ENCODE measurements at regions not wholly inside any gene's neighbourhood (a gene's known extent, or its start where the extent isn't known, plus 50 kb on each side); places are given as distances from the start of the nearest gene placed in this dataset.
"Not testable (repeated sequence)": the region's sequence is repeated elsewhere in the genome, so short reads cannot be mapped to it uniquely, and the experiment has no call there.

DNA sequence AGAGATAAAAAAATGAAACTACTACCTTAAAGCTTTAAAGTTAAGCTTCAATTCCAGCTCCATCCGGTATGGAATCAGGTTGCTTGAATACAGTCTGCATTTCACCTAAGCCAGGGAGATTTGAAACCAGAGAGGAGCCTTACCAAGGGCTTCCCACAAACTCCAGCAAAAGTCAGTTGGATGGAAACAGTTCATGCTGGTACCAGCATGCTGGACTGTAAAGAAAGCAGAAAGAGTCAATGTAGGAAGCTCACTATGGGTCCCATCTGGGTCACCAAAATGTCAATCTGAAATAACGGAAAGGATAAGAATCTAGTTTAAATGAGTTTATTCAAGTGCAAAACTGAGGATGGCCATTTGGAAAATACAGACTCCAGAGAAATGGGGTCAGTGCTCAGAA lies 65.3 kb downstream of the CDO1 start:
- DNase-seq (ENCODE audit: low read depth, low spot score): no peak
- in situ Hi-C loops (cut with HindIII; ENCODE audit: low pct_unique_long_range_greater_than_20kb, low sequenced_read_pairs): no loop called here

DNA sequence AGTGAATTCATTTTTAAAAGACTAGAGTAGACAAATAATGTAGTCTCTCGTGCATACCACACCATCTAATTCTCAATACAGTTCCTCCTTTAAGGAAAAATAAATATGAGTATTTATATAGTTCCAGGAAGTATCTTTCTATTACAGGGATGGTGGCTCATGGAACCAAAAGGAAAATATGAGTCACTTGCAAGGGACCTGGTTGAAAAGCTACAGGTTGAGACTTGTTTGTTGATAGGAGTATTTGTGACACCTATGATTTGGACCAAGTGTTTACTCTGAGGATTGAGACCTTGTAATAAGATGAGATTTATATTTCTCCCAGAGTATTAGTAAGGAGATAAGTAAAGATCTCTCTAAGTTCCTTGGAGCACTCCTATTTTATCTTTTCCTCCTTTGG lies 67.4 kb downstream of the CDO1 start:
- no peak for DNase-seq (ENCODE audit: low read depth, low spot score)
- in situ Hi-C loops (cut with HindIII; ENCODE audit: low pct_unique_long_range_greater_than_20kb, low sequenced_read_pairs): no loop called here

DNA sequence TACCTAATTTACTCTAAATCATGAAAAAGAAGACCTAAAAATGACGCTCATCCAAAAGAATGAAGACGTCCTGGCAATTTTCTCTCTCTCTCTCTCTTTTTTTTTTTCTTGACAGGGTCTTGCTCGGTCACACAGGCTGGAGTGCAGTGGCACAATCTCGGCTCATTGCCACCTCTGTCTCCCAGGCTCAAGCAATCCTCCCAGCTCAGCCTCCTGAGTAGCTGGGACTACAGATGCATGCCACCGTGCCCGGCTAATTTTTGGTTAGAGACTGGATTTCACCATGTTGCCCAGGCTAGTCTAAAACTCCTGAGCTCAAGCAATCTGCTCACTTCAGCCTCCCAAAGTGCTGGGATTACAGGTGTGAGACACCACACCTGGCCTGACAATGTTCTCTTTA lies 77.2 kb downstream of the CDO1 start:
- DNase-seq (ENCODE audit: low read depth, low spot score); in situ Hi-C loops (cut with HindIII; ENCODE audit: low pct_unique_long_range_greater_than_20kb, low sequenced_read_pairs): not testable (repeated sequence)

DNA sequence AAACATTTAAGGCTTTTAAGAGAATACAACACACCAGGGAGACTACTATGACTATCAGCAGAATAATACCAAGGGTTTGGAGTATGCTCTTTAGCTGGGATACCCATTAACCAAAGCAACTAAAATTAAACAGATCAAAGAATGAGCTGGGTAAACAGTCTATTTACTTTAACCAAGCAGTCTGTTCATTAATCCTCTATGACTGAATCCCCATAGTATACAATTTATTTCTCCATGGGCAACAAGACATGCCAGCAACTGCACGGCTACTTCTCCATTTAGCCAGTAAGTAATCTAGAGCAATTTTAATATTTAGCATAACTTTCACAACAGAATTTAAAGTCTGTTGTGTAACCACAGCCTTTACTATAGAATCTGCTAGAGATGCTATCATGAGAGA lies 77.6 kb downstream of the CDO1 start:
- in situ Hi-C loops (cut with HindIII; ENCODE audit: low pct_unique_long_range_greater_than_20kb, low sequenced_read_pairs): no loop called here
- DNase-seq (ENCODE audit: low read depth, low spot score): no peak

DNA sequence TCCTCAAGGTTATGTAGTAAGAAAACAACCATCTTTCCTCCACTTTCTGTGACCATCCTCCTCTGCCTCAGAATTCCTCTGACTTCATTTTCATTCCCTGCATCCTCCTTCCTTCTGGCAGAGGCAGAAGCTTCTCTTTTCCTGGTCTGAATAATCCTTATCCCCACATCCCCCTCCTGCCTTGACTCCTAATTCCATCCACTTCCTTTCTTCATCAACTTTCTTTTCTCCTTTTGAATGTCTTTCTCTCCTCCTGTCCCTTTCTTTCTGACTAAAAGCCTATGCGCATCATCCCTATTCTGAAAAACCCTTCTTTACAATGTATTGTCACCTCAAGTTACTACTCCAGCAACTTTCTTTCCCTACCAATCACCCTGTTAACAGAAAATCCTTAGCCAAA lies 79.0 kb downstream of the CDO1 start:
- no peak for DNase-seq (ENCODE audit: low read depth, low spot score)
- in situ Hi-C loops (cut with HindIII; ENCODE audit: low pct_unique_long_range_greater_than_20kb, low sequenced_read_pairs): no loop called here

DNA sequence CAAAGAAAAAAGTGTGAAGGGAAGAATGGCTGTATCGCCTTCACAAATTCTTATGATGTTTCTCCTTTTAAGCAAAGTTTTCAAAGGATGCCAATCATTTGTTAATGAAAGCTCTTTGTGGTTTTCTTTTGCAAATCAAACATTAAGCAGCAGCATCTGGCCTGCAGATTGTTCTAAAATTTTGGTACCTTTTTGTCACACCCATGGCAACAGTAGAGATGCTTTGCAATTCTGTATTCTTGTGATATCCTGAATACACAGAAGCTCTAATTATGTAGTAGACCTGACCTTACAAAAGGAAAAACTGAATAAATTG lies 79.8 kb downstream of the CDO1 start:
- DNase-seq (ENCODE audit: low read depth, low spot score): no peak
- in situ Hi-C loops (cut with HindIII; ENCODE audit: low pct_unique_long_range_greater_than_20kb, low sequenced_read_pairs): no loop called here

DNA sequence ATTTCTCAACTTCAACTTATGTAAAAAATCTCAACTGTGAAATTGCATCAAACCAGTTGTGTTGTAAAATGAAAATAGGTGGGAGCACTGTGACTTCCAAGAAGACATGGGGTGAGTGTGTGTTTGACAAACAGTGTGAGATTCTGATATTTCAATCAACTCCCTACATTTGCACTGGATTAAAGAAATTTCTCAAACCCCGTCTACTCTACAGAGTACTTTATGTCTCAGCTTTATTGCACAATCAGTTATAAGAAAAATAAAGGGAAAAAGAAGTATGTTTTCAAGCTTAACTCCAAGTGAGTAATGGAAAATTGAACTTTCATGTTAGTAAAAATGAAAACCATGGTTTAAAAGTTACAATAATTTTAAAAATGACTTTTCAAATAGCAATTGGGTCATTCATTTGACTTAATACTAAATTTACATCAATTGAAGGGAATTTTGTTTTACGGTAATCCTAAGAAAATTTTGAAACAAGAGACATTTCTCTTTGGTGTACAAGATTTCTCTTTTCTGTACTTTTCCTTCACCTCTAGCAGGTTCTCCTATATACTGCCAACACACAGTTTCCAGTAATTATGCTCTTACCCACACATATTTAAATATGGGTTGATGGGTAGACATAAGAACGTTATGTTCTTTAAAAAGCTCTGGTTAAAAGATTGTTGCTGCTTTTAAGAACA lies 80.3 kb downstream of the CDO1 start:
- no peak for DNase-seq (ENCODE audit: low read depth, low spot score)
- in situ Hi-C loops (cut with HindIII; ENCODE audit: low pct_unique_long_range_greater_than_20kb, low sequenced_read_pairs): no loop called here

DNA sequence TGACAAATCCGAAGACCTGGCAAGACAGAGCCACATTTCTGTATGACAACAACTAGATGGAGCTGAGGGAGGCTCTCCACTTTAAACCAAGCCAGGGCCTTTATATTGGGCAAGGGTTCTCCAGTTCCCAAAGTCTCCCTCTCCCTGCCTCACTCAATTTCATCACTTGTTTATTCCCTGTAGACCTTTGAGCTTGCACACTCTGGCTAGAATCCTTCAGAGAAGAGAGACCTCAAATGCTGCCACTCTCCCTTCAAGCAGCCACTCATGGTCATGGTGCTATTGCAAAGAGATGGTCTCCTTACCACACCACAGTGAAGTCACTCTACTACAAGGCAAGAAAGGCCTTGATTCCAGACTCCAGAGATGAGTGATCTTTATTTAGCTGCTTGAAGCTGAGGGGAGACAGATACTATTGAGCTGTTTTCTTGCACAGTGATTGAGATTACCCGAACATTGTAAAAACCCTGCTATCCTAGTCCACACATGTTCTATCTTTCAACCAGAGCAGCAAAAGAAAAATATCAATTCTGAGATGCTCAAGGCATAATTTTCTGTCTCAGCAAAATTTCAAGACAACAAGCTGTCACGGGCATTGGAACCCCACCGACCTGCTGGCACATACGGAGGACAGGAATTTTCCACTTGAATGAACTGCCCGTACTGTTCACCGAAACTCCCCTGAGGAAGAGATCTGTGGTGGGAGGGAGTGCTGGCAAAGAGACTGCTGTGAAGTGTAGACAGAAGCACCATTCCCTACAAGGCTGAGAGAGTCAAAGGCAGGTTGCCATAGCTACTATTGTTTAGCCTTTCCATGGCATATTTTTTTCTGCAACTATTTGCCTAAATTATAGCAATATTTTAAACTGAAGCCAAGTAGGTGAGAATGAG lies 81.1 kb downstream of the CDO1 start:
- no peak for DNase-seq (ENCODE audit: low read depth, low spot score)
- in situ Hi-C loops (cut with HindIII; ENCODE audit: low pct_unique_long_range_greater_than_20kb, low sequenced_read_pairs): no loop called here

DNA sequence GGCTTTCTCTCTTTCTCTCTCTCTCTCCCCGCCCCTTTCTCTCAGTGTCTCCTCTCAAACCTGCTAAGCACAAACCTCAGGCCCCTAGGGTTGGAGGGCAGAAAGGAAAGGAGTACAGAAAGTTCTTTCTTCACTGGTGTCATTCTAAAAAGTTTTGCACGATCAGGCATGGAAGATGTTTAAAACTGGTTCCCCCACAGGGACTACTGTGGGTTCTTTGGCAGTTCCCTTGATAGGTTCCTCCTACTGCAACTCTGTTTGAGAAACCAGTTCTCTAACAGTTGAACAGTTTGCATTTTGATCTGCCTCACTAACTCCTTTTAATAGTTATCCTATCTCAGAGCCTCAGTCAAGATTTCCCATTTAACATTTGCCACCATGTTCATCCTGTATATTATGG lies 82.9 kb downstream of the CDO1 start:
- in situ Hi-C loops (cut with HindIII; ENCODE audit: low pct_unique_long_range_greater_than_20kb, low sequenced_read_pairs): no loop called here
- DNase-seq (ENCODE audit: low read depth, low spot score): no peak

DNA sequence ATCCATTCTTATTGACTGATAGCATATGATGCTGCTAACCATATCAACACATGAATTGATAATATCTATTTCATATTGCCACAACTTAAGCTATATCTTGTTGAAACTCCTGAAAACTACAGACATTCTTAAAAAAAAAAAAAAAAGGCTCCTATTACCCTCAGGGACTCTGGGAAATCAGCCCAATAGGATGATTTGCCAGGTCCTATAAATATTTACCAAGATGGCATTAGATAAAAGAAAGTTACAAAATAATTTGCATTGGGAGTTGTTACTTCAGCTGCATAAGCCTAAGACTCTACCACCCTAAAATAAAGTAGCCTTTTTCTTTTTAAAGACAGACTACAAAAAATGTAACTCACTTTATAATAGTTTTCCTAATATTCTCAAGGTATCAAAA lies 84.4 kb downstream of the CDO1 start:
- in situ Hi-C loops (cut with HindIII; ENCODE audit: low pct_unique_long_range_greater_than_20kb, low sequenced_read_pairs): no loop called here
- no peak for DNase-seq (ENCODE audit: low read depth, low spot score)

DNA sequence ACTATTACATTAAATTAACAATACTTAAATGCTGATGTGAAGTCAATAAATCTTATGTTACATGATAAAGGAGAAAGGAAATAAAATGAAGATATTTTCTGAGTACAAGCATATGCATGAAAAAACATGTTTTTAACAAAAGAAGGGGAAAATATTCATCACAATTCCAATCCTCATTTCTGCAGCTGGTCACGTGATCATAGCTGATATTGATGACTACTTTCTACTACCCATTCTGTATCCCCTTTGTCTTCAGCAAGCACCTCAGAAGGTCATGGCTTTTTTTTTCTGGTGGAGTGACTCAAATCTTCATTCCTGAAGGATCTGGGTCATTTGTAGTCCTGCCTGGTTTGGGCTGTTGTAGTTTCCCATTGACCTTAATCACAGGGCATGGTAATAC lies 90.9 kb downstream of the CDO1 start:
- DNase-seq (ENCODE audit: low read depth, low spot score): no peak
- in situ Hi-C loops (cut with HindIII; ENCODE audit: low pct_unique_long_range_greater_than_20kb, low sequenced_read_pairs): no loop called here

DNA sequence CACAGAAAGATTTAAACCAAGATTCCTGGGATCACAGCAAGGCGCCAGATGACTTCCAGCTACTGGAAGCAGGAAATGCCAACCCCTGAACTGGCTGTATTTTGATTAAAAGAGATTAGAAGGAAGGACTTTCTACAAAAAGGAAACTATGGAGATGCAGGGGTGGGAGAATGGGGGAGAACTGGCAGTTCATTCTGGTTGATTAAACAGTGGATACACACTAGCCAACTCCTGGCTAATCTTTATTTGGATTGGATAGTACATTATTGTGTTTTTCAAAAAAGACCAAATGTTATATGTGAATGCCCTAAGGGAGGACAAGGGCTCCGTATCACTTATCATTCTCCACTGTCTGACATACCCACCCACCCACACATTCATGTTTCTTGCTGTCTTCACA lies 93.2 kb downstream of the CDO1 start:
- no peak for DNase-seq (ENCODE audit: low read depth, low spot score)
- in situ Hi-C loops (cut with HindIII; ENCODE audit: low pct_unique_long_range_greater_than_20kb, low sequenced_read_pairs): no loop called here

DNA sequence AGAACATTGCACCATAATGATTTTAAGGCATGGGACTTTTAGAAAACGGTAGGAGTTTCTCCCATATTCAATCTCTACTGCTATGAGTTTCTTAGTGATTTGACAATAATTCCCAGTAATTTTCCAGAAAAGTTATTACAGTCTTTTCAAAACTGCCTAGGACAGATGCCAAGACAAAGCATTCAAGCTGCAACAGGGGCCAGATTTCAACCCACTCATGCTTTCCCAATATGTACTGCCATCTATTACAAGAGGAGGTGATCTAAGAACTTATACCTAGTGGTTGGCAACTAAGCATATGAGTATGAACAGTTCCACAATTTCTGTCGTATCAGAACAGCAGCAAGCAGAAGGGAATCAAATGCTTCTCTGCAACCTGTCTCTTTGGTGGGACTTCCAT lies 95.1 kb upstream of the TMED7 start:
- in situ Hi-C loops (cut with HindIII; ENCODE audit: low pct_unique_long_range_greater_than_20kb, low sequenced_read_pairs): no loop called here
- DNase-seq (ENCODE audit: low read depth, low spot score): no peak

DNA sequence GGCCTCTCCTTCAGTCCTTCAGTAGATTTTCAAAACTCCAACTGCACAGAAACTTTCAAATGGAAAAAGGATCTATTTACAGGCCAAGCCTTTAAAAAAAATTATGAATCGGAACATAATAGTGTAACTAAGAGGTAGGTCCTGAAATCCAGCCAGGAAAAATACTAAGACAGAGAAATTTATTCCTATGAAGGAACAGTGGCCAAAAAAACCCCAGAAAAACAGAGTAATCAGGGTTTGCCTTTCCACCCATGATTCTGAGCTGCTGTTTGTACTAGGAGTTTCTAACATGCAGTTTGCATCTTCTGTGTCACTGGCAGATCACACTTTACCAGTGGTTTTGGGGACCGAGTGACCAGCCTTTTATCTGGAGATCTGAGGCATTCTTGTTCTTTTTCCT lies 93.1 kb upstream of the TMED7 start:
- DNase-seq (ENCODE audit: low read depth, low spot score): no peak
- in situ Hi-C loops (cut with HindIII; ENCODE audit: low pct_unique_long_range_greater_than_20kb, low sequenced_read_pairs): no loop called here

DNA sequence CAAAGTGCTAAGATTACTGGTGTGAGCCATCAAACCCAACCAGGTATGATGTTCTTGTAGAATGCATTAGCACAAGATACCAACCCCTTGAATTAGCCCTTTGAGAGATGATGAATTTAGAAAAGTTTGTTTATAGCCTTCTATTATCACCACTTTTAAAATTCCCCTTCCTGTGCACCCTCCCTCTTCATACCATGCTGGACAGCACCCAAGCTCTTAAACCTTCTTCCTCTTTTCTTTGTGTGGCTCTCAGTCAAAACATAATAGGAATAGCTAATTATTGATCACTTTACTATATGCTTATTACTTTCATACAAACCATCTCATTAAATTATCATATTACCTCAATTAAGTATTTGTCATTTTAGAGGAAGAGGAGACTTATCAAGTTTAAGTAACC lies 87.6 kb upstream of the TMED7 start:
- in situ Hi-C loops (cut with HindIII; ENCODE audit: low pct_unique_long_range_greater_than_20kb, low sequenced_read_pairs): no loop called here

DNA sequence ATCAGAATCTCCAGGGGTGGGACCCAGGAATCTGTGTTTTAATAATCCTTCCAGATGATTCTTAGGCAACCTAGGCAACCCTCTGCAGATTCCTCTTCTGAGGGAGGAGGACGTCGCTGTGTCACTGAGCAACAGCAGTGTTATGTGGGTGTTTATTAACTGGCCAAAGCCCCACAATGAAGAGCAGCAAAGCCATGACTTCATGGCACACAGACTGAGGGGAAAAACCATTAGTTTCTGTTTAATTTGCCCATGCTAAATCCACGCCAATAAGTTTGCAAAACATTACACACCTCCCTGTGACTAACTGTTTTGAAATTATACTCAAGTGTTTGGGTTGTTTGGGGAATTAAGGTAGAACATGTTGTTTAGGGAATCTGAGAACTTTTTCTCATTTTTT lies 83.7 kb upstream of the TMED7 start:
- in situ Hi-C loops (cut with HindIII; ENCODE audit: low pct_unique_long_range_greater_than_20kb, low sequenced_read_pairs): no loop called here
- no peak for DNase-seq (ENCODE audit: low read depth, low spot score)

More for the DNA sequence above, 87.6 kb upstream of the TMED7 start:
- no peak for DNase-seq (ENCODE audit: low read depth, low spot score)

DNA sequence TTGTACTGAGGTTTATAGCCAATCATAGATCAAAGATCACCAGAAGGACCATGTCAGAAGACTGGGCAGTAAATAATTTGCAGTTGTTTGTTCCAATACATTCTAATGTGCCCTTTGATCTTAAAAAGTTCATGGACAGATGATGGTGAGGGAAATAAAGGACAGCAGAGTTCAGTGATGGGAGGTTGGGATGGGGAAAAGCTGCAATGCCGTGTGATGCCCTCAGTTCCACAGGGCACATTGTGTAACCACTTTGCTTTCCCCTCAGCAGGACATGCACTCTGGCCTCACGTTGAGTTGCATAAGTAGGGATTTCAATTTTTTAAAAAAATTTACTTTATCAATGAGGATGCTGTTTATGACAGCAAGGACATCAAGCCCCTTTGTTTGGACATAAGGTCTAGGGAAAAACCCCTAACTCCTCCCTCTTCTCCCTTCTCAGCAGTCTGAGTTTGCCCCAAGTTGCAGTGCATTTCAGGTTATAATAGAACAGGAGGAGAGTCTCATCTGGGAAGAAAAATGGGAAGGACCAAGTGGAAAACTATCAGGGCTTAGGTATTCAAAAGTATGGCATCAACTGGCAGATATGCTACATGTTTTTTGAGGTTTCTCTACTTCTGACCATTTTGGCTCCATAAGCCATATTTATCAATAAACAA lies 83.1 kb upstream of the TMED7 start:
- no peak for DNase-seq (ENCODE audit: low read depth, low spot score)
- in situ Hi-C loops (cut with HindIII; ENCODE audit: low pct_unique_long_range_greater_than_20kb, low sequenced_read_pairs): no loop called here

DNA sequence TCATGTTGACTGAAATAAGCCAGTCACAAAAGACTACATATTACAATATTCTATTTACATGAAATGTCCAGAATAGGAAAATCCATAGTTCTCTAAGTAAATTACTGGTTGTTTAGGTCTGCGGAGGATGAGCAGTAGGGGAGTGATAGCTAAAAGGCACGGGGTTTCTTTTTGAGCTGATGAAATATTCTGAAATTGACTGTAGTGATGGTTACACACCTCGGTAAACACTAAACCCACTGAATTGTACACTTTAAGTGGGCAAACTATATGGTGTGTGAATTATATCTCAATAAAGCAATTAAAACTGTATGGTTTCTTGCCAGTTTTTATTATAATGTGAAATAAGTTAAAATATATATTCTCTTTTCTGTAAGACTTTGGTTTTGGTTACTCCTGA lies 77.7 kb upstream of the TMED7 start:
- DNase-seq (ENCODE audit: low read depth, low spot score): no peak
- in situ Hi-C loops (cut with HindIII; ENCODE audit: low pct_unique_long_range_greater_than_20kb, low sequenced_read_pairs): no loop called here

DNA sequence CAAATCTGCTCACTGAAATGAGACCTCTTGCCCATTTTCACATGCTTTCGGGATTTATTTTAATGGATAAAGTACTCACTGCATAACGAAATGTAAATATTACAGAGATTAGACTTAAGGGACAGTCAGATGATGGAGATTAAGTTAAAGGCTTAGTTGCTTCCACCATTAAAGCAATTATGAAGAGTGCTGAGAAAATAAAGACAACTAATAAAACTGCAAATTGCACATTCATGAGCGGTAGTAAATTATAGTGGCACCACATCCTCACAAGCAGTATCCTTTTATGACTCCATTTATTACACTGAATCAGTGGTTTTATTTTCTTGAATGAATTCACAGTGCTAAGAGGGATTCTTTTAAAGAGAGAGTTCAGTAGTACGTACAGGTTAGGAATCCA lies 76.2 kb upstream of the TMED7 start:
- no peak for DNase-seq (ENCODE audit: low read depth, low spot score)
- in situ Hi-C loops (cut with HindIII; ENCODE audit: low pct_unique_long_range_greater_than_20kb, low sequenced_read_pairs): no loop called here

Measured in SK-MEL-5 (cell line).